Esophagus squamous epithelium (tissue), 5 donors: ENCODE measurements at regions not wholly inside any gene's neighbourhood (a gene's known extent, or its start where the extent isn't known, plus 50 kb on each side); places are given as distances from the start of the nearest gene placed in this dataset.

Experiments
- DNase-seq: peaks from one replicate; lab custom pipeline; 2025; lab: John Stamatoyannopoulos, UW
- H3K27ac ChIP-seq, 4 donors: fragments of 200-600 bp; sonication (generic); one replicate each; pipeline ENCODE4 v1.5.1; 2016 to 2019; ENCODE audit warnings: mild to moderate bottlenecking in 1 of 4
- H3K27me3 ChIP-seq, 4 donors: fragments of 200-600 bp; sonication (generic); 1 replicate in 3 of 4; 2 replicates in 1 of 4; pipeline versions ENCODE4 v1.5.1 to v1.6.0; 2017 to 2021; ENCODE audit warnings: antibody characterized with exemption in 1 of 4
- H3K36me3 ChIP-seq, 3 donors: fragments of 200-600 bp; sonication (generic); one replicate each; pipeline ENCODE4 v1.5.1; 2016 to 2019
- H3K4me1 ChIP-seq, 3 donors: fragments of 200-600 bp; sonication (generic); one replicate each; pipeline ENCODE4 v1.5.1; 2017 to 2019
- H3K4me3 ChIP-seq, 4 donors: fragments of 200-600 bp; sonication (generic); 1 replicate in 3 of 4; 2 replicates in 1 of 4; pipeline ENCODE4 v1.5.1; 2016 to 2019; ENCODE audit warnings: mild to moderate bottlenecking in 2 of 4, moderate library complexity in 1 of 4
- H3K9me3 ChIP-seq, 3 donors: fragments of 200-600 bp; sonication (generic); one replicate each; pipeline ENCODE4 v1.5.1; 2016 to 2019
- POLR2A ChIP-seq, 4 donors: fragments of 450-650 bp; IDR thresholded peaks; one replicate each; pipeline ENCODE4 v1.6.1; 2017; ENCODE audit warnings: antibody characterized with exemption in 4 of 4, mild to moderate bottlenecking in 4 of 4, moderate library complexity in 3 of 4
- WGBS, 2 donors: methylation state at CpG; one replicate each; pipeline ENCODE4 v1.1.5; 2018; 5-methylcytosine and 5-hydroxymethylcytosine counted together
- intact Hi-C: fragments of 100-400 bp; cut with DNase I; formaldehyde crosslinking; loops from one replicate; pipeline ENCODE4 v1.15.0; 2022
- TF ChIP-seq, protein P1 (sequence below), 6 experiments: fragments of 450-650 bp in 4 of 6; fragments of 200-600 bp in 2 of 6; sonication (generic) in 2 of 6; IDR thresholded peaks; one replicate each; pipeline ENCODE4 v1.5.1; 2016 to 2019; ENCODE audit warnings: antibody characterized with exemption in 6 of 6, mild to moderate bottlenecking in 4 of 6, moderate library complexity in 4 of 6
- donor health status: DM: yes; HTN: yes; CAD: no.

DNA sequence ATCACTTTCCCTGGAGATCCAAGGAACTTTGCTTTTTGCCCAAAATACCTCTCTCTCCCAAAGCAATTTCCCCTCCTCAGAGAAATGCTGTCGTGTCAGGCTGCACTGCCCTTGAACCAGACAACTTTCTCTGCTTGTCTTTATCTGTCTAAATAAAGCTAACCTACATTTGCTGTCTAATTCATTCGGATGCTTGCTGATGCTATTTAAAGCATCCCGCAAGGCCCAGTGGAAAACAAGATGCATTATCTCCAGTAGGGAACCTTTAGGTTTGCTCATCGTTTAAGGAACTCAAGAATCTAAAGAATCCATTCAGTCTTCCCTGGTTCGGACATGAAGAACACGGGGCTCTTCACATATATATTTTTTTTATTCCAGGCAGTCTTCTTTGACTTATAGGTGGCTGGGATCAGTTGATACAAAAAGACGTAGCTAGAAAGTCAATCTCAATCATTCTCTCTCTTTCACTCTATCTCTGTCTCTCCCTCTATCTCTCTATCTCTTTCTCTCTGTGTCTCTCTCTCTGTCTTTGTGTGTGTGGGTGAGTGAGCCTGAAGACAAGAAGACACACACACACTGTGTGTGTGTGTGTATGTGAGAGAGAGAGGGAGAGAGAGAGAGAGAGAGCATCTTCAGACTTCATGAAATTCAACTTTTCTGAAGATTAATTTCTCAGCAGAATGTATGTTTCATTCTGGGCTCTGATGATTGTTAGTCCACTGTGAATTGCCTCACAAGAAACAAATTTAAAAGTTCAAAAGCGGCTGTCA is 92.8 kb upstream of the MKLN1 start:
- Histone ChIP-seq H3K36me3 (no peaks in the 10 kb centered on the region), H3K4me1 (peaks cover 0 to 10% (median 4%) of the 10 kb centered on the region in 3 donors), H3K9me3 (no peaks in the 10 kb centered on the region), H3K27me3 (no peaks in the 10 kb centered on the region), H3K4me3 (peak overlapping the region in 1 of 4 donors; percentile 21), H3K27ac (peak overlapping the region in 2 of 4 donors; percentile 35 to 55)
- intact Hi-C loops: no loop called here
- WGBS, 2 donors: 52 to 57% methylated on average over 8 of the region's 8 CpGs
- no peak for DNase-seq
- no peak for TF ChIP-seq POLR2A (IDR thresholded peaks at IDR 0.05)
- TF ChIP-seq, protein P1, sequence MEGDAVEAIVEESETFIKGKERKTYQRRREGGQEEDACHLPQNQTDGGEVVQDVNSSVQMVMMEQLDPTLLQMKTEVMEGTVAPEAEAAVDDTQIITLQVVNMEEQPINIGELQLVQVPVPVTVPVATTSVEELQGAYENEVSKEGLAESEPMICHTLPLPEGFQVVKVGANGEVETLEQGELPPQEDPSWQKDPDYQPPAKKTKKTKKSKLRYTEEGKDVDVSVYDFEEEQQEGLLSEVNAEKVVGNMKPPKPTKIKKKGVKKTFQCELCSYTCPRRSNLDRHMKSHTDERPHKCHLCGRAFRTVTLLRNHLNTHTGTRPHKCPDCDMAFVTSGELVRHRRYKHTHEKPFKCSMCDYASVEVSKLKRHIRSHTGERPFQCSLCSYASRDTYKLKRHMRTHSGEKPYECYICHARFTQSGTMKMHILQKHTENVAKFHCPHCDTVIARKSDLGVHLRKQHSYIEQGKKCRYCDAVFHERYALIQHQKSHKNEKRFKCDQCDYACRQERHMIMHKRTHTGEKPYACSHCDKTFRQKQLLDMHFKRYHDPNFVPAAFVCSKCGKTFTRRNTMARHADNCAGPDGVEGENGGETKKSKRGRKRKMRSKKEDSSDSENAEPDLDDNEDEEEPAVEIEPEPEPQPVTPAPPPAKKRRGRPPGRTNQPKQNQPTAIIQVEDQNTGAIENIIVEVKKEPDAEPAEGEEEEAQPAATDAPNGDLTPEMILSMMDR (IDR thresholded peaks at IDR 0.05): no peak

DNA sequence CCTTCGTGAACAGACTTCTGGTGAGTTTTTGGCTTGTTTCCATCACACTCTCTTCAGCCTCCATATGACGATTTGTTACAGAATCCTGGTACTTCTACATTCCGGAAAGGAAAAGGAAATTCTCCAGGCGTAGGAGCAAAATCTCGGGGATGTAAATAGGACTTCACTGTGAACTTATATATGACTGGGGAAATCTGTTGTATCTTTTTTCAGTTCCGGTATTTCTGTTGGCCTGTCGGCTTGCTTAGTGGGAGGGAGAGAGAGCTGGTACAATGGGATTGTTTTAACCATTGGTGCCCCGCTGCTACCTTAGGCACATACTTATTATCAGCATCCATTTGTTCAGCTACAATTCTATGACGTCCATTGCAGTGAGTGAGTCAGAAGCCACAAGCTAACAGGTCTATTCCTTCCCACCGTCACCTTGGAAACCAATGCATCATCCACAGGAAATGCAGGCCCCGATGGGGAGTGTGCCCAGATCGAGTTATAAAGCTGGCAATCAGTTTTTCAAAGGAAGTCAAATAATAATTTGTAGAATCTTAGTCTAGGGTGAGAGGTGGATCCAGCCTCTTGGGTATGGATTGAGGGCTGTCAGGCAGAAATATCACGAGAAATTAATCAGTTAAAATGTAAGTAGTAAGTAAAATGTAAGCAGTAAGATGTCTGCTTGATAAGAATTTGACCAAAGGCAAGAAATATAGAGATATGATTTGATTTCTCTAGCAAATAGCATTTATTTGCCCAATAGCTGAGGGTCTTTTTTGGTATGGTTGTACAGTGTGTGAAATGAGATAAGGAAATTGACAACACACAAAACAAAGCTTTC is 92.0 kb upstream of the MKLN1 start:
- 42 to 49% methylated on average over 13 of the region's 13 CpGs for WGBS, 2 donors
- no peaks in the 10 kb centered on the region for H3K9me3 ChIP-seq
- DNase-seq: no peak
- H3K27me3 ChIP-seq: no peaks in the 10 kb centered on the region
- TF ChIP-seq POLR2A (IDR thresholded peaks at IDR 0.05): no peak
- TF ChIP-seq, protein P1 (IDR thresholded peaks at IDR 0.05): no peak
- H3K4me1 ChIP-seq: peaks cover 0 to 10% (median 4%) of the 10 kb centered on the region in 3 donors
- peak overlapping the region in 2 of 4 donors; percentile 35 to 55 for H3K27ac ChIP-seq
- H3K36me3 ChIP-seq: no peaks in the 10 kb centered on the region
- intact Hi-C loops: no loop called here
- peak overlapping the region in 1 of 4 donors; percentile 21 for H3K4me3 ChIP-seq

DNA sequence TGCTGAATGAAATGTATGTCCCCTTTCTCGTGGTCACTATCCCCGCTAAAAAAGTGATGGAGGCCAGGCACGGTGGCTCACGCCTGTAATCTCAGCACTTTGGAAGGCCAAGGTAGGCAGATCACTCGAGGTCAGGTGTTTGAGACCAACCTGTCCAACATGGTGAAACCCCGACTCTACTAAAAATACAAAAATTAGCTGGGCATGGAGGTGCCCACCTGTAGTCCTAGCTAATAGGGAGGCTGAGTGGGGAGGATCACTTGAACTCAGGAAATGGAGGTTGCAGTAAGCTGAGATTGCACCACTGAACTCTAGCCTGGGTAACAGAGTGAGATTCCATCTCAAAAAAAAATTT is 91.4 kb upstream of the MKLN1 start:
- Histone ChIP-seq H3K4me1 (peaks cover 0 to 10% (median 4%) of the 10 kb centered on the region in 3 donors), H3K27ac (peak overlapping the region in 1 of 4 donors; percentile 47), H3K9me3 (no peaks in the 10 kb centered on the region), H3K36me3 (no peaks in the 10 kb centered on the region), H3K27me3 (no peaks in the 10 kb centered on the region), H3K4me3 (no peak overlapping the region)
- TF ChIP-seq, protein P1 (IDR thresholded peaks at IDR 0.05): no peak
- TF ChIP-seq POLR2A (IDR thresholded peaks at IDR 0.05): no peak
- intact Hi-C loops: no loop called here
- 81 to 86% methylated on average over 5 to 6 of the region's 6 CpGs for WGBS, 2 donors
- DNase-seq: no peak

GRCh38 chr7:131238347-131238931 is 89.2 kb upstream of the MKLN1 start:
- intact Hi-C loops: no loop called here
- TF ChIP-seq, protein P1 (IDR thresholded peaks at IDR 0.05): no peak
- no peak for TF ChIP-seq POLR2A (IDR thresholded peaks at IDR 0.05)
- H3K4me3 ChIP-seq: no peak overlapping the region
- WGBS, 2 donors: 66 to 72% methylated on average over 2 of the region's 2 CpGs
- H3K27me3 ChIP-seq: no peaks in the 10 kb centered on the region
- H3K4me1 ChIP-seq: peaks cover 0 to 10% (median 4%) of the 10 kb centered on the region in 3 donors
- DNase-seq: no peak
- H3K36me3 ChIP-seq: no peaks in the 10 kb centered on the region
- H3K9me3 ChIP-seq: no peaks in the 10 kb centered on the region
- H3K27ac ChIP-seq: no peak overlapping the region
